Caco-2 (cell line): ENCODE measurements at regions not wholly inside any gene's neighbourhood (a gene's known extent, or its start where the extent isn't known, plus 50 kb on each side); places are given as distances from the start of the nearest gene placed in this dataset.
"Not testable (repeated sequence)": the region's sequence is repeated elsewhere in the genome, so short reads cannot be mapped to it uniquely, and the experiment has no call there.

ENCODE experiments used
- BruUV-seq: library from RNA; stranded (reverse); fragments of 400-500 nt; replicated peaks from 2 replicates; lab custom pipeline; 2021; lab: Mats Ljungman, UMichigan
- CTCF ChIA-PET: fragments of 300-600 bp; sonication (Branson Sonifier 250); formaldehyde crosslinking; loops from one replicate; lab custom pipeline; 2022; ENCODE audit warnings: antibody characterized with exemption; lab: Charles Lee
- POLR2A ChIA-PET: fragments of 300-600 bp; sonication (Branson Sonifier 250); formaldehyde crosslinking; loops from one replicate; lab custom pipeline; 2022; ENCODE audit warnings: antibody characterized with exemption; lab: Charles Lee
- DNase-seq, 2 experiments: peaks; one replicate each; pipeline versions ENCODE4 v3.0.0 to v3.0.0-alpha.2; 2020 to 2022
- H3K27me3 ChIP-seq: replicated peaks from 2 replicates; pipeline ENCODE4 v1.6.0; 2011; ENCODE audit warnings: low read length; ENCODE audit not compliant: control insufficient read depth, insufficient read depth
- H3K36me3 ChIP-seq: 2 replicates; pipeline ENCODE4 v1.5.1; 2011; ENCODE audit warnings: low read length; ENCODE audit not compliant: control insufficient read depth, insufficient read depth
- H3K4me1 ChIP-seq: fragments of 250-450 bp; sonication (Bioruptor Pico); 2 replicates; pipeline ENCODE4 v1.5.1; 2020; ENCODE audit warnings: mild to moderate bottlenecking
- H3K4me3 ChIP-seq: 2 replicates; pipeline ENCODE4 v1.5.1; 2011; ENCODE audit warnings: low read depth, mild to moderate bottlenecking, control low read depth, low read length
- H3K9me3 ChIP-seq: fragments of 250-450 bp; sonication (Bioruptor Pico); 2 replicates; pipeline ENCODE4 v1.5.1; 2020; ENCODE audit warnings: mild to moderate bottlenecking, moderate library complexity
- H3K27ac Mint-ChIP-seq: one replicate; pipeline ENCODE4 v1.8.0; 2022; ENCODE audit warnings: mixed read lengths; ENCODE audit not compliant: unreplicated experiment
- H3K27me3 Mint-ChIP-seq: one replicate; pipeline ENCODE4 v1.8.0; 2022; ENCODE audit warnings: mixed read lengths; ENCODE audit not compliant: insufficient read depth, unreplicated experiment
- H3K36me3 Mint-ChIP-seq: one replicate; pipeline ENCODE4 v1.8.0; 2022; ENCODE audit warnings: mild to moderate bottlenecking, mixed read lengths; ENCODE audit not compliant: insufficient read depth, unreplicated experiment
- H3K4me1 Mint-ChIP-seq: one replicate; pipeline ENCODE4 v1.8.0; 2022; ENCODE audit warnings: low read depth, mixed read lengths; ENCODE audit not compliant: unreplicated experiment
- H3K4me3 Mint-ChIP-seq: one replicate; pipeline ENCODE4 v1.8.0; 2022; ENCODE audit warnings: mild to moderate bottlenecking, moderate library complexity, mixed read lengths; ENCODE audit not compliant: unreplicated experiment
- H3K9me3 Mint-ChIP-seq: one replicate; pipeline ENCODE4 v1.8.0; 2022; ENCODE audit warnings: mixed read lengths; ENCODE audit not compliant: unreplicated experiment
- intact Hi-C: fragments of 100-400 bp; cut with micrococcal nuclease; formaldehyde crosslinking; loops from one replicate; pipeline ENCODE4 v1.10.0; 2022; ENCODE audit not compliant: unreplicated experiment
- TF ChIP-seq, protein P1 (sequence below), 2 experiments: fragments of 200-600 bp in 1 of 2; IDR thresholded peaks; 1 replicate in 1 of 2; 2 replicates in 1 of 2; pipeline versions ENCODE4 v1.5.1 to v1.8.0; 2011 to 2022; ENCODE audit warnings: antibody characterized with exemption in 1 of 2, control low read depth in 1 of 2, inconsistent platforms in 1 of 2, low read depth in 1 of 2, low read length in 1 of 2, mild to moderate bottlenecking in 1 of 2, moderate library complexity in 1 of 2; ENCODE audit not compliant: insufficient read depth in 1 of 2, severe bottlenecking in 1 of 2, unreplicated experiment in 1 of 2

DNA sequence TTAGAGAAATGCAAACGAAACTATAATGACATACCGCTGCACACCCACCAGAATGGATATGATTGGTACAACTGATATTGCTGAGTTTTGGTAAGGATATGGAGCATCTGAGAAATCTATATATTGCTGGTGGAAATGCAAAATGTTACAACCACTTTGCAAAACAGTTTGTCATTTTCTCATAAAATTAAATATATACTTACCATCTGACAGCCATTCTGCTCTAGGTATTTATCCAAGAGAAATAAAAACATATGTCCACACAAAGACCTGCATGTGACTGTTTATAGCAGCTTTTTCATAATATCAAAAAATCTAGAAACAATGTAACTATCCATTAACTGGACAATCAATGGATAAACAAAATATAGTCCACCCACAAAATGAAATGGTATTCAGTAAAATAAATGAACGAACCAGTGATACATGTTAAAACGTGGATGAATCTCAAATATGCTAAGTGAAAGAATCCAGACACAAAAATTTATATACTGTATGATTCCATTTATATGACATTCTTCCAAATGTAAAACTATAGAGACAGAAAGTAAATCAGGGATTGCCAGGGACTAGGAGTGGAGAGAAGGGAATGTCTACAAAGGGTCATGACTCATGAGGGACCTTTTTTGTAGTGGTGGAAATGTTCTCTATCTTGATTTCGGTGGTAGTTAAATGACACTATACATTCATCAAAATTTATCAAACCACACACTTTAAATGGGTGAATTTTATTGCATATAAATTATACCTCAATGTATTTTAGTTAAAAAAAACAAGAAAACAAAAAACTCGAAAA is 312.0 kb upstream of the GLI3 start:
- no peak overlapping the region for H3K27ac Mint-ChIP-seq
- CTCF ChIA-PET: no interaction called here
- POLR2A ChIA-PET: no interaction called here
- TF ChIP-seq, protein P1, sequence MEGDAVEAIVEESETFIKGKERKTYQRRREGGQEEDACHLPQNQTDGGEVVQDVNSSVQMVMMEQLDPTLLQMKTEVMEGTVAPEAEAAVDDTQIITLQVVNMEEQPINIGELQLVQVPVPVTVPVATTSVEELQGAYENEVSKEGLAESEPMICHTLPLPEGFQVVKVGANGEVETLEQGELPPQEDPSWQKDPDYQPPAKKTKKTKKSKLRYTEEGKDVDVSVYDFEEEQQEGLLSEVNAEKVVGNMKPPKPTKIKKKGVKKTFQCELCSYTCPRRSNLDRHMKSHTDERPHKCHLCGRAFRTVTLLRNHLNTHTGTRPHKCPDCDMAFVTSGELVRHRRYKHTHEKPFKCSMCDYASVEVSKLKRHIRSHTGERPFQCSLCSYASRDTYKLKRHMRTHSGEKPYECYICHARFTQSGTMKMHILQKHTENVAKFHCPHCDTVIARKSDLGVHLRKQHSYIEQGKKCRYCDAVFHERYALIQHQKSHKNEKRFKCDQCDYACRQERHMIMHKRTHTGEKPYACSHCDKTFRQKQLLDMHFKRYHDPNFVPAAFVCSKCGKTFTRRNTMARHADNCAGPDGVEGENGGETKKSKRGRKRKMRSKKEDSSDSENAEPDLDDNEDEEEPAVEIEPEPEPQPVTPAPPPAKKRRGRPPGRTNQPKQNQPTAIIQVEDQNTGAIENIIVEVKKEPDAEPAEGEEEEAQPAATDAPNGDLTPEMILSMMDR (IDR thresholded peaks at IDR 0.05; ENCODE audit: insufficient read depth in 1 of 2, low read depth in 1 of 2, low read length in 1 of 2, severe bottlenecking in 1 of 2, unreplicated experiment in 1 of 2): no peak
- Histone ChIP-seq H3K4me1 (no peaks in the 10 kb centered on the region), H3K27me3 (no peaks in the 10 kb centered on the region), H3K9me3 (peaks cover 6% of the 10 kb centered on the region), H3K4me3 (no peak overlapping the region), H3K36me3 (no peaks in the 10 kb centered on the region)
- H3K36me3 Mint-ChIP-seq: no peaks in the 10 kb centered on the region
- no peak overlapping the region for H3K4me3 Mint-ChIP-seq
- intact Hi-C loops: no loop called here
- H3K27me3 Mint-ChIP-seq: no peaks in the 10 kb centered on the region
- BruUV-seq: no TSS peak
- H3K4me1 Mint-ChIP-seq: no peaks in the 10 kb centered on the region
- no peak for DNase-seq
- H3K9me3 Mint-ChIP-seq: peaks cover 45% of the 10 kb centered on the region

GRCh38 chr7:42545049-42545724 is 308.2 kb upstream of the GLI3 start:
- Histone ChIP-seq H3K27me3 (no peaks in the 10 kb centered on the region), H3K4me1 (no peaks in the 10 kb centered on the region), H3K9me3 (peaks cover 5% of the 10 kb centered on the region), H3K36me3 (no peaks in the 10 kb centered on the region), H3K4me3 (no peak overlapping the region)
- TF ChIP-seq, protein P1 (IDR thresholded peaks at IDR 0.05; ENCODE audit: insufficient read depth in 1 of 2, low read depth in 1 of 2, low read length in 1 of 2, severe bottlenecking in 1 of 2, unreplicated experiment in 1 of 2): no peak
- H3K4me1 Mint-ChIP-seq: no peaks in the 10 kb centered on the region
- no TSS peak for BruUV-seq
- intact Hi-C loops: no loop called here
- H3K9me3 Mint-ChIP-seq: peaks cover 39% of the 10 kb centered on the region
- no peaks in the 10 kb centered on the region for H3K27me3 Mint-ChIP-seq
- no peak for DNase-seq
- POLR2A ChIA-PET: no interaction called here
- CTCF ChIA-PET: no interaction called here
- H3K36me3 Mint-ChIP-seq: no peaks in the 10 kb centered on the region
- no peak overlapping the region for H3K4me3 Mint-ChIP-seq
- H3K27ac Mint-ChIP-seq: no peak overlapping the region

- Mint-ChIP-seq H3K4me3 (no peak overlapping the region), H3K9me3 (peaks cover 42% of the 10 kb centered on the region), H3K27me3 (no peaks in the 10 kb centered on the region), H3K36me3 (no peaks in the 10 kb centered on the region), H3K4me1 (no peaks in the 10 kb centered on the region), H3K27ac (no peak overlapping the region)
- H3K9me3 ChIP-seq: peaks cover 5% of the 10 kb centered on the region
- no peaks in the 10 kb centered on the region for H3K4me1 ChIP-seq
- ChIA-PET POLR2A (no interaction called here), CTCF (no interaction called here)
- no peak for DNase-seq
- no peaks in the 10 kb centered on the region for H3K36me3 ChIP-seq
- no peak overlapping the region for H3K4me3 ChIP-seq
- intact Hi-C loops: no loop called here
- TF ChIP-seq, protein P1 (IDR thresholded peaks at IDR 0.05; ENCODE audit: insufficient read depth in 1 of 2, low read depth in 1 of 2, low read length in 1 of 2, severe bottlenecking in 1 of 2, unreplicated experiment in 1 of 2): no peak
- H3K27me3 ChIP-seq: no peaks in the 10 kb centered on the region
- BruUV-seq: no TSS peak
Measured at GRCh38 chr7:42543953-42544352, 306.9 kb upstream of the GLI3 start.

- H3K9me3 ChIP-seq, POLR2A ChIA-PET, BruUV-seq: not testable (repeated sequence)
Measured at GRCh38 chr7:42542446-42542845, 305.4 kb upstream of the GLI3 start.

More at GRCh38 chr7:42542446-42542845, 305.4 kb upstream of the GLI3 start:
- intact Hi-C loops, H3K36me3 Mint-ChIP-seq, H3K4me1 ChIP-seq, H3K27me3 Mint-ChIP-seq, H3K4me3 Mint-ChIP-seq, DNase-seq, H3K27ac Mint-ChIP-seq, CTCF ChIA-PET, H3K4me1 Mint-ChIP-seq, H3K36me3 ChIP-seq, H3K27me3 ChIP-seq, H3K4me3 ChIP-seq: not testable (repeated sequence)
- peaks cover 33% of the 10 kb centered on the region for H3K9me3 Mint-ChIP-seq
